KG1 (cell line): ENCODE measurements at regions not wholly inside any gene's neighbourhood (a gene's known extent, or its start where the extent isn't known, plus 50 kb on each side); places are given as distances from the start of the nearest gene placed in this dataset.

ENCODE experiments used
- DNase-seq: peaks from one replicate; lab custom pipeline; 2025; lab: John Stamatoyannopoulos, UW

DNA sequence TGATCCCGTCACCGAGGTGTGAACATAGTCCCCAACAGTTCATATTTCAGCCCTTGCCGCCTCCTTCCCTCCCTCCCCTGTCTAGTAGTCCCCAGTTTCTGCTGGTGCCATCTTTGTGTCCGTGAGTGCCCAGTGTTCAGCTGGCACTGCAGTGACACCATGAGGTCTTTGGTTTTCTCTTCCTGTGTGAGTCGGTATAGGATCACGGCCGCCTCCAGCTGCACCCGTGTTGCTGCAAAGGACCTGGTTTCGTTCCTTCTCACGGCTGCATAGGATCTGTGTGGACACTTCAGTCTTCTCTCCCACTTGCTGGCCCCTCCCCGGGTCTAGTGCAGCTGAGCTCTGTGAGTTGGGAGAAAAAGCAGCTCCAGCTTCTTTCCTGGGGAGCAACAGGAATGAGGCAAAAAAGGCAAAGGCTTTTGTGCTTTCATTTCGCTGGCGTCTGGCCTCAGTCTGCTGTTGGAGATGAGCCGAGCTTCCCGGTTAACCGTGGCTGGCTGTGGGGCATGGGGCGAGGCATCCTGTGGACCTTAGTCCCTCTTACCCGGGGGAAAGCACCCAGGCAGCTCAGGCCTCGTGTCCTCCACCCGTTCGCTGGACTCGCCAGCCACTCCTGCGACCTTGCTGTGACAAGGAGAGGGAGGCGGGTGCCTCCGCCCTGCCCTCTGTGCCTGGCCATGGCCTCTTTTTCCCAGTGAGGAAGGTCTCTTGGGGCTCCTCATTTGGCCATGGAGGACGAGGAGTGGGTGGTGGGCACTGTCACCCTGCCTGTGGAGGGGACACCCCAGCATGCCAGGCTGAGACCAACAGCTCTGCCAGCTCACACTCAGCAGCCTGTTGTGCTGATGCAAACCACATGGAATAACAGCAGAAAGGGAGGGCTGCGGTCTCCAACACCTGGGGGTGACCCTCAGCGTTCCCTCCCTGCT, 196.5 kb downstream of the TEX29 start:
- no peak for DNase-seq

DNA sequence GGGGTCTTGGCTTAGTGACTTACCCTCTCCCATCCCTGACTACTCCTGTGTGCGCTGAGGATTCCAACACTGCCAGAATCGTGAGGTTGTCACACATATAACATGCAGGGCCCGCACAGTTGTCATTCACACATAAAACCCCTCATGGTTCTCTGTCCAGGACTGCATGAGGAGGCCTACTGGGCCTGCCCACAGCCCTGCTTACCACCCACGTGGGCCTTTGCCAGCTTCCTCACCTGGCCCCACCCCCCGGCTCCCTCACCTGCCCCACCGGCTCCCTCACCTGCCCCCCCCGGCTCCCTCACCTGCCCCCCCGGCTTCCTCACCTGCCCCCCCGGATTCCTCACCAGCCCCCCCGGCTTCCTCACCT, 197.2 kb downstream of the TEX29 start:
- DNase-seq: no peak

DNA sequence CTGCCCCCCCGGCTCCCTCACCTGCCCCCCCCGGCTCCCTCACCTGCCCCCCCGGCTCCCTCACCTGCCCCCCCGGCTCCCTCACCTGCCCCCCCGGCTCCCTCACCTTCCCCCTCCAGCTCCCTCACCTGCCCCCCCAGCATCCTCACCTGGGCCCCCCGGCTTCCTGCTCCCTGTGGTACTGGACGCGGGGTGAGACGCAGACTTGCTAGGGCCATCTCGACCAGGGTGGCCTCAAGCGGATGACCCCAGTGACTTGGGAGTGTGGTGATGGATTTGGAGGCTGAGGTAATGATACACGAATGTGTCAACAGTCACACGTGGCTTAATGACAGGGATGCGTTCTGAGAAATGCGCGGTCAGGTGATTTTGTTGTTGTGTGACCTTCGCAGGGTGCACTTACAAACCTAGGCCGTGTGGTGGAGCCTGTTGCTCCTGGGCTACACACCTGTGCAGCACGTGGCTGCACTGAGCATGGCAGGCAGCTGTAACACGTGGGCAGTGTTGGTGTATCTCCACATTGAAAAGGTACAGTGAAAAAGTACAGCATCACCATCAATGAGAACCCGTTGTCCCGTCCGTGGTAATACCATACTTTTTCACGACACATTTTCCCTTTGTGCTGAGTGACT, 197.8 kb downstream of the TEX29 start:
- no peak for DNase-seq

DNA sequence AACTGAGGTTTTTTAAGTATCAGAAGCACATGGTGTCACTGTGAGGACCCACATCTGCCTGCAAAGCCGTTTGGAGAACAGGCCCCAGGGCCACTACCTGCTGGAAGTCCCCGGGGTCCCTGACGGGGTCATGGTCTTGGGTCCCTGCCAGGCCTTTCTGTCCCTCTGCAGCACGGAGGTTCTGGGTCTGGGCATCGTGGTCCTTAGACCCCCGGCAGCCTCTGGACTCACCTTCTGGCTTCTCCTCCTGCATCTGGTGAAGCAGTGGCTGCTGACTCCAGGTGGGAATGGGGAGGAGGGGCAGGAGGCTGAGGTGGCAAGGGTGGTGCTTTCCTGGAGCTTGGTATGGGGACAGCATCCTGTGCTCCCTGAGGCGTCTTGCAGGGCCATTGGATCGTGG, 198.6 kb downstream of the TEX29 start:
- DNase-seq: no peak

DNA sequence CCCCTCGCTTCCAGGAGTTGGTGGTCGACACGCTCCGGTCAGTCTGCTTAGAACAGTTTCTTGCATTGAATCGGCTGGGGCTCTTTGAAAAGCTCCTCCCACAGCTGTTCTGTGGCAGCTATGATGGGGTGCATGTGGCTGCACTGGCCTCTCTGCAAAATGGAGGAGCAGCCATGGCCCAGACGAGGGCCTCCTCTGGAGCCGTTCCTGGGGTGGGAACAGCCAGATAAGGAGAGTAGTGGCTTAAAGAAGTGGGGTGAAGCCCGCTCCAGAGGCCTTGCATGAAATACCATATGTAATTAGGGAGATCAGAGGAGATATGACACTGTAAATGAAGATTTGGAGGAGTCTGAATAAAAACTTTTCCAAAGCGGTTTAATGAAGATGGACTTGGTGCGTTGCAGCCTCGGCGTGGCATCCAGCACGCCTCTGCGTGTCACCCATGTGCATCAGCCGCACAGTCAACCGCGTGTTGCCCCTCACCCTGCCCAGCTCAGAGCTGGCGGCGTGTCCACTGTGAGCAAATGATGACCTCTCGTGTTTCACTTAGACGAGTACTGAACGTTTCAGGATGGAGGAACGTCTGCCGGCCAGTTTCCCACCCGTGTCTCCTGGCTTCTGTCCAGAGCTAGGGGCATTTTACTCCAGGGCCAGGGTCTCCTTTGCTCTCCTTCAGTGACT, 199.2 kb downstream of the TEX29 start:
- DNase-seq: no peak

DNA sequence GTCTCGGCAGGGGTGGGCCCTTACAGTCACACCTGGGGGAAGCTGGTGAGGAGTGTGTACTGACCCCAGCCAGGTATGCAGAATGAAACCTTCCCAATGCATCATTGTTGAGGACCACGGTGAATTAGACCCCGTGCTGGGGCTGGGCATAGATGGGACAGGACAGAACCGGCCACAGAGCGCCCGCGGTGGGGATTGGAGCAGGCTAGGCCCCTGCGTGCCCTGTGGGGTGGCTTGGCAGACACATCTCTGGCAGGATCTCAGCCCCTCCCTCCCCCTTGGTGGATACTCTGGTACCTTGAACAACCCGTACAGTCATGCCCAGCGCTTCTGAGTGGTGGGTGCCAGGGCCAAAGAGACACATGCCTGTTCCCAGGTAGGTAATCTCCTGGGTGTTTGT, 200.6 kb downstream of the TEX29 start:
- no peak for DNase-seq

DNA sequence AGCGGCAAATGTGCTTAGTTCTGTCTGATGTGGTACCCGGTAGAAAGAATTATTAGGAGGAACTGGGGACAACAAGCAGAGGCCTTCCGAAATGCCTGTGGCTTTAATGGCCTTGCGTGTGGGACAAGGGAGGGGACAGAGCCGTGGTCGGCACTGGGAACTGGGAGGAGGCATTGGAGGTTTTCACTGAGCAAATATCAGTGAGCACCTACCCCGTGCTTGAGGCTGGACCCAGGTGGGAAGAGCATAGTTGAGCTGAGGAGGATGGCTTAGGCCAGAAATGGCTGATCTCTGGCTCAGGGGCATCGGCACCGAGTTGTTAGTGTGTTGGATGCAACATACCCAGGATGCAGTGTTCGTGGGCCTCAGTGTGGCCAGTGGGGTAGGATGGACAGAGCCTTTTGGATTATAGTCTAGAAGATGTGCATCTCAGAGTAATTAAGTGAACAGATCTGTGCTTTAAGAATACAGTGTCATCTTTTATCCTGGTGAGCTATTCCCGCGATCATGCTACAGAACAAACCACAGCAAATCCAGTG, 201.3 kb downstream of the TEX29 start:
- DNase-seq: no peak

DNA sequence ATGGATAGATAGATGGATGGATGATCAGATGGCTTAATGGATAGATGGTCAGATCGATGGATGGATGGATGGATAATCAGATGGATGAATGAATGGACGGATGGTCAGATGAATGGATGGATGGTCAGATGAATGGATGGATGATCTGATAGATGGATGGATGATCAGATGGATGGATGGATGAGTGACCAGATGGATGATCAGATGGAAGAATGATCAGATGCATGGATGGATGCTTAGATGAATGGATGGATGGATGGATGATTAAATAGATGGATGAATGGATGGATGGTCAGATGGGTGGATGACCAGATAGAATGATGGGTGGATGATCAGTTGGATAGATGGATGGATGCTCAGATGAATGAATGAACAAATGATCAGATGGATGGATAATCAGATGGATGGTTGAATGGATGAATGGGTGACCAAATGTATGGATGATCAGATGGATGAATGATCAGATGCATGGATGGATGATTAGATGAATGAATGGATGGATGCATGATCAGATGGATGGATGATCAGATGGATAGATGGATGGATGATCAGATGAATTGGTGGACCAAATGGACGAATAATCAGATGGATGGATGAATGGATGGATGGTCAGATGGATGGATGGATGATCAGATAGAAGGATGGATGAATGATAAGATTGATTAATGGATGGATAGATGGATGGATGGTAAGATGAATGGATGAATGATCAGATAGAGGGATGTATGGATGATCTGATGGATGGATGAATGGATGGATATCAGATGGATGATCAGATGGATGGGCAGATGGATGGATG, 205.1 kb downstream of the TEX29 start:
- no peak for DNase-seq

DNA sequence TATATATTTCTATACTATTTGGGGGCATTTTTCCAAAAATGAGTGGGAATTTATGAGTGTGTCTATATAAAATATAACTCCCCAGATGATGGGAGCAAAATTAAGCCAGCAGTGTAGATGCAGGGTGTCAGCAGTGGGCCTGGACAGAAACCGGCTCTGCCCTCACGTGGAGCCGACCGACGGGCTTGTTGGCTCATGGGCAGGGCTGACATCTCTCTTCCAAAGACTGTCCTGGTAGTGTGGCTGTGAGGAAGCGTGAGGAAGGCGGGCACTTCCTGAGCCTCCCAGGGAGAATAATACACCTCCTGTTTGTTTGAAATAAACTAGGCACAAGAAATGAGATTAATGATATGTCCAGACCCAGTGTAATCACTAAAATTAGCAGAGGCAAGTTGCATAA, 206.5 kb downstream of the TEX29 start:
- DNase-seq: no peak

DNA sequence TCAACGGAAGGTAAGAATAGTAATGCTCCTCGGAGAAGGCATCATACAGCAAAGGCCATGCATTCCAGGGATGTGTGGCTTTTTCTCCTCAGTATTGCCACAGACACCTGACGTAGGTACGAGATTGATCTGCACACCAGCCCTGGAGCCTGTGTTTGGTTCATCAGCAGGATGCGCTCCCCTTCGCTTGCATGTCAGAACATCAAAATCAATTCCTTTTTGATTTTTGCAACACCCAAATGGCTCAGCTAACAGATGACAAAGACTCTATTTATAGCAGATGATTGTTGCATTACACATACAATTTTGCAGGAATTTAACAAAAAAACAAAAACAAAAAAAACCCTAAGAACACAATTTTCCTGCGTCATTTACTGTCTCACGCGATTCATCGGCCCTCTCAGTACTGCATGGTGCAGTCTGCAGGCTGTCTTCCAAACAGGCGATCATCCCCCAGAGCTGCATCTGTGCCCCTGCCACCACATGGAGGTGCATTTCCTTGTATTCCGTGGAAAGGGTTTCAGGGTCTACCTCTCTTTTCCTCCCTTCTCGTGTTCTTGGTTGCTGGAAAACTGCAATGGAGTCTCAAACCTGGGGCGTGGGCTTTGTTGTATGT, 207.3 kb downstream of the TEX29 start:
- DNase-seq: no peak

DNA sequence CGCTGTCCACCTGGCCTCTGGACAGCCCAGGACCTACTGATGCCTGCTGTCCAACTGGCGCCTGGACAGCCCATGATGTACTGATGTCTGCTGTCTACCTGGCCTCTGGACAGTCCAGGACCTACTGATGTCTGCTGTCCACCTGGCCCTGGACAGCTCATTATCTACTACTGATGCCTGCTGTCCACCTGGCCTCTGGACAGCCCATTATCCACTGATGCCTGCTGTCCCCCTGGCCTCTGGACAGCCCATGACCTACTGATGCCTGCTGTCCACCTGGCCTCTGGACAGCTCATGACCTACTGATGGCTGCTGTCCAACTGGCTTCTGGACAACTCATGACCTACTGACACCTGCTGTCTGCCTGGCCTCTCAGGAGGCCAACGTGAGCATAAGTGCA, 208.1 kb downstream of the TEX29 start:
- DNase-seq: no peak

DNA sequence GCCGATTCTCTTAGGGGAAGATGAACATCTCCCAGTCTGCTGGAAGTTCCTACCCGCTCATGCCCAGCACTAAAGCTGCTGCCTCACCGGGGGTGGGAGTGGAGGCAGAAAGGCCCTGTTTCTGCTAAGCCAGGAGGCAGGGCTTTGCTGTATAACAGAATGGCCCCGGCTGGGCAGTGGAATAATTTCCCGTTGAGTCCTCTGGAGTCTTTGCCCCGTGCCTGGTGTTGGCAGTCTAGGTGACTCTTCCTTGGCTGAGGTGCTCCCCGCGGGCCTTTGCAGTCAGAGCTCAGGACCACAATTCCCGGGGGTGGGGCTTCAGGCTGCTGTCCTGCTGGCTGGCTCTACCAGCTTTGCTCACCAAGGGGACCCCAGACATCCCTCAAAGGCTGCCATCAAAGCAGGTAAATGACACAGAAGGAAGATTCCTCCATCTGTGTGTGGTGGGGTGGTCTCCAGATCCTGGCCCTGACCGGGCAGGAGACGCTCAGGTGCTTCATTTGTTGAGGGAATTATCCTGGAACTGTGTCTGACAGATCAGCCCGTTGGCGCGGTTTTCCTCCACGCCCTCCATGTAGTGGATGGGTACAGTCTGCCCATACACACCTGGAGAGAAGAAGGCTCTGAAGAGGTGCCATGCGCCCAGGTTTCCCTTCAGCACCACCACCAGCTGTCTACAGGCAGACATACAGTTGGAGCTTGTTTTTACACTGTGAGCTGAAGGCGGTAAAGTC, 209.9 kb downstream of the TEX29 start:
- DNase-seq: no peak

DNA sequence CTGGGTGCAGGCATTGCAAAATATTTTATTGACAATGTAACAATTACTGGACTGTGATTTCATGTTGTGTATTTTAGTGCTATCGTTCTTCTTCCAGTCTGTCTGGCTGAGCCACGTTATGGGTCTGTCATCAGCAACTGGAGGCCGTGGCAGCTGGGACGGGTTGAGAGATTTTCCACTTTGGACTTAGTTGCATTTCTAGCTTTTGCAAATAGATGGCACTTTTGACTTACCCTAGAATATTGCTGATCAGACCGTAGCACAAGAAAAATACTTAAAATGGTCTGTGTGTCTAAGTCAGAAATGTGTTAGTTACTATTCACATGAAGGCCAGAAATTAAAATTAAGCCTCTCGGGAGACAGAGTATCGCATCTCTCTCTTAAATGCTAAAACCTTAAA, 211.1 kb downstream of the TEX29 start:
- no peak for DNase-seq

DNA sequence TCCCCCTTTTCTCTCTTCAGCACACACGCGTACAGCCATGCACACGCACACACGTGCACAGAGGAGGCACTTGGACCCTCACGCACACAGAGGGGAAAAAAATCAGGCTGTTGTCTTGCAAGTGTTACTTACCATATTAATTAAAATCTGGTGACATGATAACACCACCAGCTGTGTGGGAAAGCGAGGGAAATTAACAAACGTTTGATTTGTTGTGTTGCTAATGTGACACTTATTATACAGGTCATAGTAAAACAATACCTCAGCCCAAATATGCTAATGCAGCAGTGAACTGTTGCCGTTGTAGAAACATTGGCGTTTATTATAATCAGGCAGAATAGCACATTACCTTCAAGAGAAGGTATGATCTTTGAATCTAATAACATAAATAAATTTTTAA, 211.7 kb downstream of the TEX29 start:
- no peak for DNase-seq

DNA sequence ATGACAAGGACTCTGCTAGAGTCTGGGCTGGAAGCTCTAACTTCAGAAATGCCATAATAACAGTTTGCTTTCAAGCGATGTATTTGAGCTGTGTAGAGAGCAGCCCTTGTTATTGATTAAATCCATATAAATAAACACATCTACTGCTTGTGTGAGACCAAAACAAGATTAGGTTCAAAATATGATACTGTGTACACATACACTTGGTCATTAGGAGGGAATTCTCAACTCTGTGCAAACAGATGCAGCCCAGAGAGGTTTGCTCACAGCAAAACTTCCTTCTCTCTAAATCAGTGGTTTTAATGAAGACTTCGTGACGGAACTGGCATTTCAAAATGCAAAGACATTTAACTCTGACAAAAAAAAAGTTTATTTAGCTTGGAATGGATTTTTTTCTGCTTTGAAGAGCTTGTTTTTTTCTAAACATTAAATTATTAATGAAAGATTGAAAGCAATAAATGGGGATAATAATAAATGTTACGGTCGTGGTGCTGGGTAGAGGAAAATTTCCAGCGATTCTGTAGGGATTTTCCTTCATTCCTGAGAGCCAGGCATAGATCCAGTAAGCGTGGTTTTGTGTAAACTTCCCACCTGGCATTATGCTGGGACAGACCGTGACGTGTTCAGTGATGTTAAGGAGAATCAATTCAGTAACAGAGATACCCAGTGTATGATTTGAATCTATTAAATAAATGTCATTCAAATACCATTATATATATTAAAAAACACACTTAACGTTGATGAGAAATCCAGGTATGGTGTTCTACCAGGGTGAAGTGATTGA, 213.7 kb downstream of the TEX29 start:
- no peak for DNase-seq

DNA sequence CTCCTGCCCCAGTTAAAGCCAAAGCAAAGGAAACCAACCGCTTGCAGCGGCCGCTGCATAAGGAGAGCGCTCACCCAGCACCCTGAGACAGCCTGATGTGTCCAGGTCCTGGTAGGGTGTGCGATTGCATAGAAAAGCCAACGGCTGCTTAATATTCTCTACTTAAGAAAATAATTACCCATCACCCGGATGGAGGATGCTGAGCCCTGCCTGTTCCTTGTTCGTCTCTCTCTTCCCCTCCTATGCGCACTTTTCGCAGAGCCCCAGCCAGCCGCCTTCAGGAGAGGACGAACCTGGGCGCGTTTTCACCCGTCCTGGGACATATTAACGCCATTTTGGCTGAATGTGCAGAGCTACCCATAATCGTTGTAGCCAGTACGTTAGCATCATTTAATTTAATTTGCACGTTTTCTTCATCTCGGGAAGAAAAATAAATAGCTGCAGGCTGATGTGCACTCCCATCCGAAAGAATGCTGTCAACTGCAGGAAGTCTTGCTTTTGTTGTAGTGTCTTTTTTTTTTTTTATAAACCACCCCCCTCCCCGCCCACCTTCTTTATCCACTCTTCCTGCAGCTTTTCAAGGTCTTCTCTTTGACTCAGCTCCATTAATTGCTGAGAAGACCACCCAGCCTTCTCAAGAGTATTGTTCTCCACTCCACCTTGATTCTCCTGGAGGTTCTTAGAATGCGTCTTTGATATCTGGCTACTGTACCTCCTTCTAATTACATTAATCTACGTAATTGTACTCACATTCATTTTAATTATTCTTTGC, 214.5 kb downstream of the TEX29 start:
- DNase-seq: no peak

DNA sequence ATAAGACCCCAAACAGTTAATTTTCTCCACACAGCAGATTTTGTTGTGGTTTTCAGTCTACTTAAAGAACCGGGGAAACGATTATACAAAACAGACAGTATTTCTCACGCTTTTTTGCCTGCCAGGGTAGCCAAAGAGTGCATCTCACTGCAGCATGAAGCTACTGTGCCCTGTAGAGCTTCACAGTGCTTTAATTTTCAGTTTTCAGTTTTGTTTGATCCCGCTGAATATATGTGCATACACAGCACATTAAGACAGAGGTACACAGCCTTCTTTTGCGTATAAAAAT, 215.0 kb downstream of the TEX29 start:
- DNase-seq: no peak

DNA sequence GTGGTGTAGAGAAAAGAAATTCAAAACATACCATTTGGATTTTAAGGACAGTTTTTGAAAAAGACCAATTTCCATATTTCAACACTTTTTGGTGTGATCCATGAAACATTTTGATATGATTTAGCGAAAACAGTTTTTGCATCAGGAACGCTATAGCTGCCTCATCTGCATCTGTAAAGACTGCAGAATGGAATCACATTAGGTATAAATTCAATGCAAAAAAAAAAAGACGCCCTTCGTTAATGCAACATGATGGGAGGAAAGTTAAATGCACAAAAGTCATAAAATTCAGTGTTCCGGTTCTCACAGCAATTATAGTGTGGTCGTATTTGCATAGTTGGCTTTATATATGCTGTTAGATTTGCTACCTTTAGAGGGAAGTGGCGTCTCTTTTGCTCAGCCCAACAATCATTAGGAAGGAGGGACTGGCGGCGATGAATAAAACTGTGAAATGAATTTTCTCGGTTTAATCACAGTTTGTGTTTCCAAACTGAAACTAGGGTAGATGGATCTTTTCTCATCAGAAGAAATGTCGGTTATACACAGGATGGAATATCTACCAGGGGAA, 215.7 kb downstream of the TEX29 start:
- no peak for DNase-seq

DNA sequence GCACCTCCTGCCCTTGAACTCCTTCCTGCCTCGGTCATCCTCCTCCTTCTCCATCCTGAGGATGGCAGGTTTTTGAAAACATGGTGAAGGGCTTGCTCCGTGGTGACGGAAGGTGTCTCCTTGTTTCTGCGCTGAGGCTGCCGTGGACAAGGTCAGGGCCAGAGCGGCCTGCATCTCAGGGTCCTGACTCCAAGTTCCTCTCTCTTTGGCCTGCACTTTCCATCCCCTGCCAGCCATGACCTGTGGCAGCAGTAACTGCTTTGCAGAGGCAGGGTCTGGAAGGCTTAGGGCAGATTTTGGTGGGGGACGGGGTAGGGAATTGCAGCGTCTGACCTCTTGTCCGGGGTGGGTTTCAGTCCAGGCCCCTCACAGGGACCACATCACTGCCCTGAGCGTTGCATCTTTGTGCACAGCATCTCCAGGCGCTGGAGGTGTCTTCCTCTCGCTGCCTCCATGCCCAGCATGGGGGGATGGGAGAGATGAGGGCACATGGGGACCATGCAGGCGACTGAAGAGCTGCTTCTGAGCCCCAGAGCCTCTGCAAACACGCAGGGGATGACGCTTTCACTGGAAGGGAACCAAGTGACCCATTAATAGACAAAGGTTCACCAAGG, 216.8 kb downstream of the TEX29 start:
- DNase-seq: no peak
